CD14-positive monocyte (primary cell): ENCODE measurements at regions not wholly inside any gene's neighbourhood (a gene's known extent, or its start where the extent isn't known, plus 50 kb on each side); places are given as distances from the start of the nearest gene placed in this dataset.

Experiments
- DNase-seq, 3 donors: peaks; one replicate each; pipeline ENCODE4 v3.0.0-alpha.2; 2011 to 2022
- H2AFZ ChIP-seq: 2 replicates; pipeline ENCODE4 v1.6.0; 2012; ENCODE audit warnings: mild to moderate bottlenecking, low read depth, low read length, inconsistent platforms; ENCODE audit not compliant: insufficient read depth, poor library complexity, severe bottlenecking
- H3K27ac ChIP-seq, 2 donors: 1 replicate in 1 of 2; 2 replicates in 1 of 2; pipeline ENCODE4 v1.5.1; 2012 to 2013; ENCODE audit warnings: low read length in 2 of 2, control low read depth in 1 of 2, inconsistent platforms in 1 of 2, low read depth in 1 of 2, mild to moderate bottlenecking in 1 of 2
- H3K27me3 ChIP-seq, 2 donors: one replicate each; pipeline versions ENCODE4 v1.6.0 to v1.6.1; 2011 to 2013; ENCODE audit warnings: low read length in 2 of 2; ENCODE audit not compliant: control insufficient read depth in 2 of 2, insufficient read depth in 2 of 2
- H3K36me3 ChIP-seq, 2 donors: replicated peaks in 1 of 2; 1 replicate in 1 of 2; 2 replicates in 1 of 2; pipeline versions ENCODE4 v1.5.1 to v1.6.1; 2012 to 2013; ENCODE audit warnings: low read length in 2 of 2, control low read depth in 1 of 2, inconsistent platforms in 1 of 2, mild to moderate bottlenecking in 1 of 2; ENCODE audit not compliant: insufficient read depth in 2 of 2, control insufficient read depth in 1 of 2
- H3K4me1 ChIP-seq, 2 donors: 1 replicate in 1 of 2; 2 replicates in 1 of 2; pipeline versions ENCODE4 v1.5.1 to v1.6.1; 2012 to 2013; ENCODE audit warnings: low read length in 2 of 2, control low read depth in 1 of 2, inconsistent platforms in 1 of 2, mild to moderate bottlenecking in 1 of 2, moderate library complexity in 1 of 2; ENCODE audit not compliant: insufficient read depth in 2 of 2, control insufficient read depth in 1 of 2
- H3K4me2 ChIP-seq: replicated peaks from 2 replicates; pipeline ENCODE3; 2012; ENCODE audit warnings: low read length, moderate library complexity, mild to moderate bottlenecking; ENCODE audit not compliant: poor library complexity, severe bottlenecking; ENCODE audit errors: extremely low read depth
- H3K4me3 ChIP-seq, 3 experiments: fragments of 200-600 bp in 1 of 3; sonication (generic) in 1 of 3; replicated peaks in 1 of 3; 1 replicate in 2 of 3; 2 replicates in 1 of 3; pipeline ENCODE4 v1.5.1; 2011 to 2013; ENCODE audit warnings: low read length in 3 of 3, mild to moderate bottlenecking in 3 of 3, control low read depth in 2 of 3, low read depth in 2 of 3, inconsistent platforms in 1 of 3, moderate library complexity in 1 of 3
- H3K79me2 ChIP-seq: 2 replicates; pipeline ENCODE4 v1.6.0; 2012; ENCODE audit warnings: mild to moderate bottlenecking, control low read depth, inconsistent platforms, low read length, moderate library complexity; ENCODE audit not compliant: insufficient read depth
- H3K9ac ChIP-seq: 2 replicates; pipeline ENCODE4 v1.6.0; 2017; ENCODE audit warnings: low read length, mild to moderate bottlenecking; ENCODE audit not compliant: insufficient read depth, poor library complexity, severe bottlenecking
- H3K9me3 ChIP-seq, 2 donors: replicated peaks in 1 of 2; 1 replicate in 1 of 2; 2 replicates in 1 of 2; pipeline versions ENCODE4 v1.5.1 to v1.6.1; 2012 to 2013; ENCODE audit warnings: low read length in 2 of 2, control low read depth in 1 of 2; ENCODE audit not compliant: control insufficient read depth in 1 of 2, insufficient read depth in 1 of 2
- H4K20me1 ChIP-seq: 2 replicates; pipeline ENCODE4 v1.6.0; 2012; ENCODE audit warnings: mild to moderate bottlenecking, low read length, control low read depth, moderate library complexity; ENCODE audit not compliant: insufficient read depth
- H3K27ac Mint-ChIP-seq, 7 donors: one replicate each; pipeline ENCODE4 v1.8.0; 2020; ENCODE audit warnings: mild to moderate bottlenecking in 7 of 7, mixed read lengths in 7 of 7, moderate library complexity in 6 of 7, inconsistent platforms in 2 of 7
- H3K27me3 Mint-ChIP-seq, 3 donors: one replicate each; pipeline ENCODE4 v1.8.0; 2021 to 2022; ENCODE audit warnings: low read depth in 3 of 3, mild to moderate bottlenecking in 3 of 3, mixed read lengths in 3 of 3, moderate library complexity in 3 of 3, inconsistent platforms in 1 of 3
- H3K36me3 Mint-ChIP-seq, 2 donors: one replicate each; pipeline ENCODE4 v1.8.0; 2020; ENCODE audit warnings: mixed read lengths in 2 of 2, inconsistent platforms in 1 of 2, mild to moderate bottlenecking in 1 of 2
- H3K4me1 Mint-ChIP-seq: one replicate; pipeline ENCODE4 v1.8.0; 2020; ENCODE audit warnings: mild to moderate bottlenecking, mixed read lengths
- H3K4me3 Mint-ChIP-seq, 2 donors: one replicate each; pipeline ENCODE4 v1.8.0; 2020; ENCODE audit warnings: mild to moderate bottlenecking in 2 of 2, mixed read lengths in 2 of 2, moderate library complexity in 1 of 2
- H3K9me3 Mint-ChIP-seq, 7 donors: one replicate each; pipeline ENCODE4 v1.8.0; 2020 to 2022; ENCODE audit warnings: mixed read lengths in 7 of 7, mild to moderate bottlenecking in 6 of 7, moderate library complexity in 6 of 7, inconsistent platforms in 2 of 7
- WGBS: methylation state at CpG from one replicate; pipeline ENCODE4 v1.1.5; 2013; ENCODE audit warnings: missing lambda C conversion rate; ENCODE audit not compliant: insufficient coverage; 5-methylcytosine and 5-hydroxymethylcytosine counted together
- intact Hi-C, 2 donors: fragments of 100-400 bp; cut with micrococcal nuclease; formaldehyde crosslinking; loops; one replicate each; pipeline versions ENCODE4 v1.15.0 to v1.15.1; 2023
- TF ChIP-seq, protein P1 (sequence below): fragments of 200-600 bp; IDR thresholded peaks from one replicate; pipeline ENCODE4 v1.8.0; 2022; ENCODE audit warnings: antibody characterized with exemption, mild to moderate bottlenecking

DNA sequence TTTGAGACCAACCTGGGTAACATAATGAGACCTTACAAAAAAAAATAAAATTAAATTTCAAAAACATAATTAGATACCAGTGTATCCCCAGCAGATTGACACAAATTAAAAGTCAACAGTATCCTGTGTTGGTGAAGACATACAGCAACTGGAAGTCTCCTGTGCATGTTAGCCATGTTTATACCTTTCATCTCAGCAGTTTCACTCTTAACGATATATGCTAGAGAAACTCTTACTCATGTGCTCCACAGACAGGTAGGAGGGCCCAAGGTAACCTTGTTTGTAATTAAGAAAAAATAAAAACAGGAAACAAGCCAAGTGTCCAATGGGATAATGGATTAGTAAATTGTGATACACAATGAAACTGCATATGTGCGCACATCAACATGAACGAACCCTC is 50.1 kb upstream of the N4BP3 start:
- WGBS: no CpG with 5 or more reads among the region's 3 CpGs
- no peak overlapping the region for H3K4me3 Mint-ChIP-seq
- Histone ChIP-seq H3K27ac (no peak overlapping the region), H3K4me1 (no peaks in the 10 kb centered on the region), H3K9me3 (no peaks in the 10 kb centered on the region), H3K36me3 (no peaks in the 10 kb centered on the region), H3K79me2 (no peaks in the 10 kb centered on the region), H3K4me2 (no peak overlapping the region), H3K27me3 (no peaks in the 10 kb centered on the region), H3K9ac (no peak overlapping the region), H4K20me1 (no peaks in the 10 kb centered on the region), H2AFZ (no peak overlapping the region), H3K4me3 (no peak overlapping the region)
- intact Hi-C loops: loop anchor here in 1 of 2 donors (10.0 kb wide), 1 partner anchor 688 kb away; no protein-coding TSS in a partner anchor
- no peaks in the 10 kb centered on the region for H3K36me3 Mint-ChIP-seq
- peaks cover 4 to 7% (median 7%) of the 10 kb centered on the region in 3 donors for H3K27me3 Mint-ChIP-seq
- peaks cover 3% of the 10 kb centered on the region for H3K4me1 Mint-ChIP-seq
- no peak for DNase-seq
- H3K9me3 Mint-ChIP-seq: peaks cover 0 to 2% (median 0%) of the 10 kb centered on the region in 7 donors
- H3K27ac Mint-ChIP-seq: no peak overlapping the region
- TF ChIP-seq, protein P1, sequence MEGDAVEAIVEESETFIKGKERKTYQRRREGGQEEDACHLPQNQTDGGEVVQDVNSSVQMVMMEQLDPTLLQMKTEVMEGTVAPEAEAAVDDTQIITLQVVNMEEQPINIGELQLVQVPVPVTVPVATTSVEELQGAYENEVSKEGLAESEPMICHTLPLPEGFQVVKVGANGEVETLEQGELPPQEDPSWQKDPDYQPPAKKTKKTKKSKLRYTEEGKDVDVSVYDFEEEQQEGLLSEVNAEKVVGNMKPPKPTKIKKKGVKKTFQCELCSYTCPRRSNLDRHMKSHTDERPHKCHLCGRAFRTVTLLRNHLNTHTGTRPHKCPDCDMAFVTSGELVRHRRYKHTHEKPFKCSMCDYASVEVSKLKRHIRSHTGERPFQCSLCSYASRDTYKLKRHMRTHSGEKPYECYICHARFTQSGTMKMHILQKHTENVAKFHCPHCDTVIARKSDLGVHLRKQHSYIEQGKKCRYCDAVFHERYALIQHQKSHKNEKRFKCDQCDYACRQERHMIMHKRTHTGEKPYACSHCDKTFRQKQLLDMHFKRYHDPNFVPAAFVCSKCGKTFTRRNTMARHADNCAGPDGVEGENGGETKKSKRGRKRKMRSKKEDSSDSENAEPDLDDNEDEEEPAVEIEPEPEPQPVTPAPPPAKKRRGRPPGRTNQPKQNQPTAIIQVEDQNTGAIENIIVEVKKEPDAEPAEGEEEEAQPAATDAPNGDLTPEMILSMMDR: no peak

DNA sequence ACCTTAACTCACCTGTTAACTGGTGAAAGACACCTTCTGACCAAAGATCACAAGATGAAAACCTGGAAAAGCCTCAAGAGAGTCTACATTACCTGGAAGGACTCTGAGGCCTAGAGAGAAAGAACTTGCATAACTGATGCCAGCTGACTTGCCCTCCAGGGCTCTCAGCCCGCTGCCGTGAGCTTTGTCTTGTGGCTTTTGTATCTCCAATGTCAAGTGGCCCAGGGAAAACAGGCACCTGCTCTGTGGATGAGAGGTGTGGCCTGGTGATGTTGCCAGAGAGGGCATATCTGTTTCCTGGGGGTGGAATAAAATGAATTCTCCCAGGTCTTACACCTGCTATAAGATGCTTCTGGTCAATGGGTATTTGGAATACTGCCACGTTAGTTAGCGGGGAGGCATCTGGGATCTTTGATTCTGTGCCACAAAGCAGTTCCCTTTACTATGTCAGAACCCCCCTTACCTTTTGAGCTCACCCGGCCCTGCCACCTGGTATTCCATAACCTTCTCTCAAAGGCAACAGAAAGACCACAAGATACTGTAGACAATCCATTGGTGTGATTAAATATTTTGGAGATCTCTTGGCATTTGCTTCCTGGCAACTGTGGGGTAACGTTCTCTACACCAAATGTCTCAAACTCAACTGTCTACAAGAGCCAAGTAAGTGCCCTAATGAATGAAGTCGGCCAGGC is 54.9 kb upstream of the N4BP3 start:
- intact Hi-C loops: no loop called here
- no peak for DNase-seq
- no peaks in the 10 kb centered on the region for H3K9me3 ChIP-seq
- H2AFZ ChIP-seq: no peak overlapping the region
- H4K20me1 ChIP-seq: no peaks in the 10 kb centered on the region
- H3K4me3 Mint-ChIP-seq: no peak overlapping the region
- no peak overlapping the region for H3K4me3 ChIP-seq
- 96% methylated on average over 3 of the region's 7 CpGs for WGBS
- H3K36me3 Mint-ChIP-seq: no peaks in the 10 kb centered on the region
- H3K9ac ChIP-seq: no peak overlapping the region
- no peak overlapping the region for H3K4me2 ChIP-seq
- no peaks in the 10 kb centered on the region for H3K36me3 ChIP-seq
- TF ChIP-seq, protein P1: no peak
- no peak overlapping the region for H3K27ac Mint-ChIP-seq
- peaks cover 3% of the 10 kb centered on the region for H3K4me1 Mint-ChIP-seq
- H3K4me1 ChIP-seq: no peaks in the 10 kb centered on the region
- H3K27me3 ChIP-seq: no peaks in the 10 kb centered on the region
- no peak overlapping the region for H3K27ac ChIP-seq
- peaks cover 0 to 2% (median 0%) of the 10 kb centered on the region in 7 donors for H3K9me3 Mint-ChIP-seq
- H3K79me2 ChIP-seq: no peaks in the 10 kb centered on the region
- H3K27me3 Mint-ChIP-seq: peaks cover 4 to 7% (median 4%) of the 10 kb centered on the region in 3 donors
